ENCODE measurements at regions not wholly inside any gene's neighbourhood (a gene's known extent, or its start where the extent isn't known, plus 50 kb on each side); places are given as distances from the start of the nearest gene placed in this dataset.
"Not testable (repeated sequence)": the region's sequence is repeated elsewhere in the genome, so short reads cannot be mapped to it uniquely, and the experiment has no call there.

- DNase-seq (ENCODE audit: low spot score): no peak
Observed at GRCh38 chr4:27638163-27638915, 777.7 kb downstream of the STIM2 start.

DNA sequence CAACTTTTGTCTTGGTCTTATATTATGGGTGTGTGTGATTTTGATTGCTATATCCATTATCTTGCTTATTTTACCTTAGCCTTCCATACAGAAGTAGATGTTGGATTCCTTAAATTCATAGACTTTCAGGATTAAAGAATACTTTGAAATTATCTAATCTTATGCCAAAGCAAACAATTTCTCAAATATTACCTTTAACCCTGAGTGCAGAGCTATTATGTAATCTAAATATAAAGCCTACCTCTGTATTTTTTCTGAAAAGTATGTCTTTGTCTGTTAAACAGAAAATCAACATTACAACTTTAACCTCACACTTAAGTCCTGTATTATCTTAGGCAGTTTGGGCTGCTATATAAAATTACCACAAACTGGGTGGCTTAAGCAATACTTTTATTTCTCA, 782.5 kb downstream of the STIM2 start:
- DNase-seq (ENCODE audit: low spot score): no peak

- DNase-seq (ENCODE audit: low spot score): no peak
Observed at GRCh38 chr4:27648416-27648815, 787.8 kb downstream of the STIM2 start.

GRCh38 chr4:27662426-27662825, 801.8 kb downstream of the STIM2 start:
- DNase-seq (ENCODE audit: low spot score): peak; percentile 4

DNA sequence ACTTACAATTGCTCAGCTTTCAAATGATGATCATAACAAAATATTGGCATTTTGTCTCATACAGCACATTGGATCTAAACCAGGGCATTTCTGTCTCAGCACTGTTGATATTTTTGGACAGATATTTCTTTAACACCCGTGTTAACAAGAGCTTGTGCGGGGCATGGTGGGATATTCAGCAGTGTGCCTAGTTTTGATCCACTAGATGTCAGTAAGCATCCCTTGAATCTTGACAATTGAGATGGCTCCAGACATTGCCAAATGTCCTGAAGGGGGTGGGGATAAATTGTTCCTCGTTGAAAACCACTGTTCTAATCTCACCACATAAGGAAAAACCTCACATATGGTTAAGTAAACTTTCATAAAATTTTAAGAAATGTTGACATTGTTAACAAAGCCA, 806.3 kb downstream of the STIM2 start:
- peak; percentile 23 for DNase-seq (ENCODE audit: low spot score)

GRCh38 chr4:27668001-27668400, 807.4 kb downstream of the STIM2 start:
- no peak for DNase-seq (ENCODE audit: low spot score)

DNA sequence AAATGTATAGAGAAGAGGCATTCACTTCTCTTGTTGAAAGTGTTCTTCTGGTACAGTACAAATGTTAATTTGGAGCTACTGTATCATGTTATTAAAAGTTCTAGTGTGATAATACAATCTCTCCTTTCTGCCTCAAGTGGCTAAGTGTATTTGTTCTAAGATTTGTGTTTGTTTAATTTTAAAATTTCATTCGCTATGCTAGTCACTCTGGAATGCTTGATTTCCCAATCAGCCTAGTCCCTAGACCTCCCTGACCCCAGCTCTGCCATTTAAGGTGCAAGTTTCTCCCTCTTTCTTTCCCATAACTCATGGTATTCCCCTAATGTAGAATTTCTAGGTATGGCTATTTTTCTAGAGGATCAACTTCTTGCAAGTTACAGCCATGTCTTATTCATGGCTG, 817.4 kb downstream of the STIM2 start:
- no peak for DNase-seq (ENCODE audit: low spot score)

- DNase-seq (ENCODE audit: low spot score): peak; percentile 45
Observed at GRCh38 chr4:27684610-27685011, 824.0 kb downstream of the STIM2 start.

DNA sequence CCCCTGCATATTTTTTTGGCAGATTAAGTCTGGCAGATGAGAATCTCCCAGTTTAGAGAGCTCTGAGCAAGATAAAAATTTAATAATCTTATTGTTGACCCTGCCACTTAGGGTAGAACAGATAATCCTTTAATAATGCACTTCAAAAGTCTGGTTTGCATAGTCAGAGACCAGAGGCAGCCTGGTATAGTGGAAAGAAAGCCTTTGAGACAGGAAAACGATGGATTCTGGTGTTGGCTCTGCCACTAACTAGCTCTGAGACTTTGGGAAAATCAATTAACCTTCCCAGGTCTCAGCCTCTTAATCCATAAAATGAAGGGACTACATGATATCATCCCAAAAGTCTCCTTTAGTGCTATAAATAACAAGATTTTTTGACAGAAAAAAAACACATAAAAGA, 824.5 kb downstream of the STIM2 start:
- DNase-seq (ENCODE audit: low spot score): no peak

- no peak for DNase-seq (ENCODE audit: low spot score)
Observed at GRCh38 chr4:27685947-27686346, 825.3 kb downstream of the STIM2 start.

DNA sequence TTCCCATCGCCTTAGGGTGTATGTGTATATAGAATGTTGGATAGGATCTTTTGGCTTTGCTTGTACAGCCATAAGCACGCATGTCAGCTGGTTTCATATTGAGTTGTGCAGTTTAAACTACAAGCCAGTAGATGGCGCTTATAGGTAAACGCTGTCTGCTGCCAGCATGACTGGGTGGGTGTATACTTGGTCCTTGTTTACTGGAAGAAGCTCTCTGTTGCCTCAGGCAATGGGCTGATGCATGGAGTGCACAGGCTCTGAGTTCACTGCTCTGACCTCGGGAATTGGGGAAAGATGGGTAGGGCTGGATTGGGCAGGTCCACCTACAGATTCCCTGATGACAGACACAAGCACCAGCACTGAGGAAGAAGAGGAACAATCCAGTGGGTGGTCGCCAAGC, 831.5 kb downstream of the STIM2 start:
- peak; percentile 38 for DNase-seq (ENCODE audit: low spot score)

GRCh38 chr4:27692868-27693634, 832.4 kb downstream of the STIM2 start:
- DNase-seq (ENCODE audit: low spot score): no peak

DNA sequence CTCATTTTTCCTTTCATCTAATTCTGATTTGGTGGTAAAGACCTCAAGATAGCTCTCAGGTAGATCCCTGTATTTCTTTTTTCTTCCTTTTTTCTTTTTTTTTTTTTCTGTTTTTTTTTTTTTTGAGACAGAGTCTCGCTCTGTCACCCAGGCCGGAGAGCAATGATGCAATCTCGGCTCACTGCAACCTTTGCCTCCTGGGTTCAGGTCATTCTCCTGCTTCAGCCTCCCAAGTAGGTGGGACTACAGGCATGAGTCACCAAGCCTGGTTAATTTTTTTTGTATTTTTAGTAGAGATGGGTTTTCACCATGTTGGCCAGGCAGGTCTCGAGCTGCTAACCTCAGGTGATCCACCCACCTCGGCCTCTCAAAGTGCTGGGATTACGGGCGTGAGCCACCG, 835.6 kb downstream of the STIM2 start:
- not testable (repeated sequence) for DNase-seq (ENCODE audit: low spot score)

DNA sequence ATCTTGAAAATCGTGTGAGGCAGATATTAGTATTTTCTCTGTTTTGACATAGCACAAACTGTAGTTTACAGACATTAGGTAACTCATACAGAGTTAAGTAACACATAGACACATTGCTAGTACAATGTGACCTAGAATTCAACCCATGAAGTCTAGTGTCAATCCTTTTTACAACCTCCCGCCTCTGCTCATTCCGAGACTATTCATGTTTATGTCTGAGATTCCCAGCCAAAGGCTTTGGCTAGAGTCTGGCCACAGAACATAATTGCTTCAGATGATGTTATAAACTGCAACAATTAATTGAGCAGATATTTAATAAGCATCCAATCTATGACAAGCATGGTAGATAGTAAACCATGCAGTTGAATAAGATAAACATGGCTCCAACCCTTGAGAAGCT, 841.0 kb downstream of the STIM2 start:
- DNase-seq (ENCODE audit: low spot score): no peak

DNA sequence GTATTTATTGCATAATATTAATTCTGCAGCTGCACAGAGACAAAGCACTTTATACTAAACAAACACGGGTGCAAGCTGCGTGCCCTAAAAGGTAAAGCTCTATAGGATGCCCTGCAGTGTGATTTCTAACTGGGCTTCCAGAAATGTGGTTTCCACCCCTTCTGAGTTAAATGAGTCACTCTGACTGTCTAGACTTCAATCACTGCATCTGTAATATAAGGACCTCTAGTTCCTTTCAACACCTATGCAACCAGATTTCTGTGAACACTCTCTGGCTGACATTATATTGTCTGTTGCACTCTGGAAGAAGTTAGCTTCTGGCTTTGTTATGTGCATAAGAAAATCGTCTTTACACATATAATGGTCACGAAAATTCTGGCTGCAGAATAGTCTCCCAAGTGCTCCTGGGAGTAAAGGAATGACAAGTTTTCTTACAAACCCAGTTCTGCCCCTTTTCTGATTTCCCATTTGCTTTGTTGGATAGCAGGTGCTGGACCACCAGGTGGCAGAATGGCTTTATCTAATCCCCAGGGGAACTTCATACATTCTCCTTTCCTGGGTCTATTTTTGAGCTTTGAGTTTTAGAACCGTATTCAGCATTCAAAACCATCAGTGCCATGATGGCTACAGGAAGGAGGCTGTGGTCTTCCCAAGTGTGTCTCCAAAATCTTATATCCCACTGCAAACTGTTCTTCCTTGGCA, 842.2 kb downstream of the STIM2 start:
- peak; percentile 43 for DNase-seq (ENCODE audit: low spot score)

DNA sequence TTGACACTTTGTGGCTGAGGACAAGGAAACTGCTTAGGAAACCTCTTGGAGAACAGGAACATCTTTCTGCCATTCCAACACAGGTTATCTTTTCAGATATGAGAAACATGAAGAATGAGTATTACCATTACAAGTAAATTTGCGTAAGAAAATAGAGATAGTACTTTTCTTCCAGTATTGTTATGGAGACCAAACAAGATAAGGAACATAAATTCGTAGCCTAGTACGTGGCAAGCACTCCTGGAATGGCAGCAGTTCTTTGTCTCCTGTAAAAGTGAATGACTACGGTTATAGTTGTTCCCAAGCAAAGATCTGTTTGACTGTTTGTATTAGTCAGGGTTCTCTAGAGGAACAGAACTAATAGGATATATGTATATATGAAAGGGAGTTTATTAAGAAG, 843.1 kb downstream of the STIM2 start:
- no peak for DNase-seq (ENCODE audit: low spot score)

DNA sequence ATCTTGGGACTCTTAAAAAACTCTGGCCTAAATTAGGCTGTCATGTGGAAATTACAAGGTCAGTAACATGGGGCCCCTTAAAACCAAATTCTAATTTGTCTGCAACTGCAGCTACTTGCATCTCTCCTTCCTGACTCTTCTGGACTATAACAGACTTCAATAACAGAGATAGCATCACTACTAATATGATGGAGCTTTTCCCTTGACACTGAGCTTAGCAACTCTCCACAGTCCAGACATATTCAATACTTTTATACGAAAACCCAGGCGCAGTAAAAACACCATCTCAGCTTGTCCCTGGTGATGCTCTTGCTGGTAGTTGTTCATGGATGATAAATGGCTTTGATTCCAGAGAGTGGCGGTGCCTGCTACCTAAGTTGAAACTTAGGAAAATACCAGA, 850.4 kb downstream of the STIM2 start:
- DNase-seq (ENCODE audit: low spot score): no peak

- no peak for DNase-seq (ENCODE audit: low spot score)
Observed at GRCh38 chr4:27714073-27714472, 853.4 kb downstream of the STIM2 start.

DNA sequence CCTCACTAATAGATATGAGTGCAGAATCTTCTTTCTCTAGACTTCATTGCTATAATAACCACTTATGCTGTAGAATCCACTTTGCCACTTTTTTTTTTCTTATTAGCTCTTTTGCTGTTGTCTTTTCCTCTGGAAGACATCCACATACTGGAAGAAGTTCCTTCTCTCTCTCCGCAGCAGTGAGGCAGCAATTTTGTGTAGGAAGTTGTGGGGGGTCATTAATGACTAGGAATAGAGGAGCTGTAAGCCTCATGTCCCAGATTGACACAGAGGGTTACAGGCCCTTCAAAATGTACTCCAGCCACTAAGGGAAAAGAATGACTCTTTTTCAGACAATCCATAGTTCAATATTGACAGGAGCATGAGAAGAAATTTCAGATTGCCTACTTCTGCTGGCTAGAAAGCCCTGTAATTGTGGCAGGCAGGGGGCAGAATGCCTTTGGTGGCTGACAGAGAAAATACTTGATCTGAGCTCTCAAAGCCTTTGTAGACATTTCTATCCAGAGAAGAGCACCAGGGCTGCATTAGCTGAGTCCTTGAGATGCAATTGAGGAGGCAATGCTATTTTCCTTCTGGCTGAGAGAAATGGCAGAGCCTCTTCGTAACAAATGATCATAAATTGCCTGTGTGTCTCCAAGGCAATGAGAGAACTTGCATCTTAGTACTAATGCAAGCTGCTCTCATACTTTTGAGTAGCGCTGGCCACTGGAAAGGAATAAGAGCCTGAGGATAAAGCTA, 856.2 kb downstream of the STIM2 start:
- peak; percentile 10 for DNase-seq (ENCODE audit: low spot score)

DNA sequence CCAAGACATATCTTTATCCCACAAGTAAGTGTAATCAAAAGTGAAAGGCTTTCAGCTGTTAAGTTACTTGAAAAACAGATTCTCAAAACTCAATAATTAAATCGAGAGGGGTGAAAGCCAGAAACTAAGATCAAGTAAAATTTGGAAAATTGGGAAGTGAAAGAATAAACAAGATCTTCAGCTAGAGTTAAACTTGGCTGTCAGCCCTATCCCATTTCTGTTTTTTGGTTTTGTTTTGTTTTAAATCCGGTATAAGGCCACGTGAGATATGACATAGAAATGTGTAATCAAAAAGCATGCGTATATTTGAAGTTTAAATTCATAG, 856.8 kb downstream of the STIM2 start:
- DNase-seq (ENCODE audit: low spot score): no peak

GRCh38 chr4:27720010-27720766, 859.5 kb downstream of the STIM2 start:
- no peak for DNase-seq (ENCODE audit: low spot score)

DNA sequence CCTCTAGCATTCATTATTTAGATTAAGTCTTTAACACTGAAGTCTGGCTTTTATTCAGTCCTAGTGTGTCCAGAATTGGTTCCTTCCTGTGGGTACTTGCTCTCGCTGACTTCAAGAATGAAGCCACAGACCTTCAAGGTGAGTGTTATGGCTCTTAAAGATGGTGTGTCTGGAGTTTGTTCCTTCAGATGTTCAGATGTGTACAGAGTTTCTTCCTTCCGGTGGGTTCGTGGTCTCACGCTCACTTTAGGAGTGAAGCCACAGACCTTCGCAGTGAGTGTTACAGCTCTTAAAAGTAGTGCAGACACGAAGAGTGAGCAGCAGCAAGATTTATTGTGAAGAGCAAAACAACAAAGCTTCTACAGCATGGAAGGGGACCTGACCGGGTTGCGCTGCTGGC, 860.6 kb downstream of the STIM2 start:
- no peak for DNase-seq (ENCODE audit: low spot score)

All from iPS-NIHi11 (cell line).